ENCODE measurements at regions not wholly inside any gene's neighbourhood (a gene's known extent, or its start where the extent isn't known, plus 50 kb on each side); places are given as distances from the start of the nearest gene placed in this dataset.

GRCh38 chr2:24439971-24440340 lies 51.1 kb upstream of the NCOA1 start:
- DNase-seq = no peak

- no peak for DNase-seq
Measured at GRCh38 chr2:24439280-24439970, 51.6 kb upstream of the NCOA1 start.

DNA sequence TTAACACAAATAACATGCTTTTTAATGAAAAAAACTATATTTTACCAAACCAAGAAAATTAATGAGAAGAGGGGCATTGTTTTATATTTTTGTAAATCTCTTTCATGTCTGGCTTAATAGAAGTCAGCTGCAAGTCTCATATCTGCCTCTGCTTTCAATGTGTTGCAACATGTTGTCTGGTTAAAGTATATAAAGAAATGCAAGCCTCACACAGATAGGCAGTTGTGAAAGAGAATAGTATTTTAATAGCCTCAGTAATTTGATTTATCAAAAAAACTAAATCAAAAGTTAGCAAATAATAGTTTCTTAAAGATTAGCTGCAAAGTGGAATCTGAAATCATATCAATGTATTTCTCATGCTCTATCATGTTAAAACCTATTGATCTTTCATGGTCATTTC lies 52.9 kb upstream of the NCOA1 start:
- no peak for DNase-seq

GRCh38 chr2:24435391-24436316 lies 55.4 kb upstream of the NCOA1 start:
- peak; percentile 86 for DNase-seq

- DNase-seq = no peak
Measured at GRCh38 chr2:24434541-24434940, 56.5 kb upstream of the NCOA1 start.

- no peak for DNase-seq
Measured at GRCh38 chr2:24432735-24433134, 58.3 kb upstream of the NCOA1 start.

- no peak for DNase-seq
Measured at GRCh38 chr2:24432121-24432520, 58.9 kb upstream of the NCOA1 start.

- no peak for DNase-seq
Measured at GRCh38 chr2:24429197-24430074, 61.6 kb upstream of the NCOA1 start.

- DNase-seq = no peak
Measured at GRCh38 chr2:24424387-24424786, 64.1 kb upstream of the ITSN2 start.

DNA sequence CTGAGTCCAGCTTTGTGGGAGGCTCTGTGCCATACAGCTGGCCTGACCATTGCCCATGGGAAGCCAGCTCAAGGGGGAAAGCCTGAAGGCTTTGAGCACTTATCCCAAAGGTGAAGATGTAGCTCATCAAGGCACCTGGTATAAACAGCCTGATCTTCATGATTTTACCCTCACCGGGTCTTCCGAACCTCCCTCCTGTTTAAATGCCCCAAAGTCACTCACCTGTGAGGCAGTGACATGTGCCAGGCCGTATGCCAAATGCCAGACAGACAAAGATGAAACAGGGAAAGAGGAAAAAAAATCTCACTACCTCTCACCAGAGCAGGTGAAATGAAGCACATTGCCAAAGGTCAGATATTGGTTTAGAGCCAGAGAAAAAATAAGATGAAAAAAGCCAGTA lies 62.8 kb upstream of the ITSN2 start:
- DNase-seq = no peak

- no peak for DNase-seq
Measured at GRCh38 chr2:24421668-24422067, 61.3 kb upstream of the ITSN2 start.

DNA sequence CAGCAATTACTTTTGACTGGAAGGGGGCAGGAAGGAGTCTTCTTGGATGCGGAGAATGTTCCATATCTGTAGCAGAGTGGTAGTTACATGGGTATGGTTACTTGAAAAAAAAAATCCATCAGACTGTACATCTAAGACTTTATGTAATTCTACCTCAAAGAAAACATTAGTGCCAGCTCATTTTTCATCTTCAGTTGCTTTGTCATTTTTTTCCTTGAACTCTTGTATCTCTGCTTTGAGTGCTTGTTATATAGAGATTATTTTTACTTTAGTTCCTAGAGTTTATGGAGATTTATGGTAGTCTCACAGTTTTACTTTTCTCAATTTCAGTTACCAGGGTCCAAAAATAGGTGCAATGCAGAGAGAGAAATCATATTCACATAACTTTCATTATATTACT lies 60.0 kb upstream of the ITSN2 start:
- no peak for DNase-seq

GRCh38 chr2:24418166-24418841 lies 58.0 kb upstream of the ITSN2 start:
- no peak for DNase-seq

DNA sequence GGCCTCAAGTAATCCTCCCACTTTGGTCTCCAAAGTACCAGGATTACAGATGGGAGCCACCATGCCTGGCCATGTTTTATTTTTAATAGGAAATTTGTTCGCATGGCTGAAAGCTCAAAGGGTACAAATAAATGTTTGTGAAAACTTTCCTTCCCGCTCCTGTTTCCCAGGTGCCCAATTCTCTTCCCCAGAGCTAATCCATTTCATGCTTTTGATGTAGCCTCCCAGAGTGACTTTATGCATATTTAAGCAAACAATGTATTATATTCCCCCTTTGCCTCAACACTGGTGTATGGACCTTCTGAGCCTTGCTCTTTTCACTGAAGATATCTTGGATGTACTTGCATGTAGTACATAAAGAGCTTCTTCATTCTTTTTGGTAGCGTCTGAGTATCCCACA lies 52.5 kb upstream of the ITSN2 start:
- DNase-seq = no peak

DNA sequence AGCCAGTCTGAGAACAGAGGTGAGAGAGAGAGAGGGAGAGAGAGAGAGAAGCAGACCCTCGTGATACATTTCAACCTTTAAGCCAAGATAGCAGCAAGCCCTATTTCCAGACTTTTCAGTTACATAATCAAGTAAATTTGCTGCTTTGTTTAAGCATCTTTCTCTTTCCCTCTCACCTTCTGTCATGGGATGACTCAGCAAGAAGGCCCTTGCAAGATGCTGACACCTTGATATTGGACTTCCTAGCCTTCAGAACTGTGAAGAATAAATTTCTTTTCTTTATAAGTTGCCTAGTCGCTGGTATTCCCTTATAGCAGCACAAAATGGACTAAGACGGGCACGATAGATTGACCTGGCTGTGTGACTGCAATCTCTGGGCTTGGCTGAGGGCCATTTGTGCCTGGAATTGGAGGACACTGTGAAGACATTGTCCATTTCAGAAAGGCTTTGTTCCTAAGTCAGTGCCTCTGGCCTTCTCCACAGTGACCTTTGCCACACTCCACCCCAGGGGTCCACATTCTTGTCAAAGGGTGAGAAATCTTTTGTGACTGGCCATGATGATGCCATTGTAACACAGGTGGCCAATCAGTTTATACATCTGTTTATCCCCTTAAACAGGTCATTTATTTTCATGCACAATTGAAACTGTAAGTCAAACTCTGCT lies 51.3 kb upstream of the ITSN2 start:
- no peak for DNase-seq

- DNase-seq = no peak
Measured at GRCh38 chr2:24410976-24411375, 50.6 kb upstream of the ITSN2 start.

DNA sequence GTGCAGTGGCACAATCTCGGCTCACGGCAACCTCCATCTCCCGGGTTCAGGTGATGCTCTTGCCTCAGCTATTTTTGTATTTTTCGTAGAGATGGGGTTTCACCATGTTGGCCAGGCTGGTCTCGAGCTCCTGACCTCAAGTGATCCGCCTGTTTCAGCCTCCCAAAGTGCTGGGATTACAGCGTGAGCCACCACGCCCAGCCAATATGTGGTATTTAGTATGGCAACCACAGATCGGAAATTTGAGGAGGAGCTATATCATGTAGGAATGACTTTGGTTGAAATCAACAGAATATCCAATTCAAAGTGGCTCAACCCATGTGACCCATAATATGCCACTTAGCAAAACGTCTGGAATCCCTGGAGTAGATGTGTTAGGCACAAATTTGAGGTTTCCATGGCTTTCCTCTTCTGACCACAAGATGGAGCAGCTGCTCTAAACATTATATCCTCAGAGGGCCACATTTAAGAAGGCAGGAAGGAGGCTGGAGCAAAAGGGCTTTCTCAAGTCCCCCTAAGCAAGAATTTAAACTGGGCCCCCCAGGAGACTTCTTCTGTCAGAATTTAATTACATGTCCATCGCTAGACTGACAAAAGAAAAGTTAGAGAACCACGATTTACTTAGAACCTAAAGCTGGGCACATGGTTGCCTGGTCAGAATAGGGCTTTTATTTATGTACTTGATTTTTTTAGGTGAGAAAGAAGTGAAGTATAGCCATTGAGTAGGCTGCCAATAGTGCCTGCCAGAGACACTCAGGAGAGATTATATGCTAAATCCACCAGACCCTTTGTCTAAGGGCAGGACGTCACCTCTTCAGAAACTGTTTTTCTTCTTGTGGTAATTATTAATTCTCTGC lies 49.6 kb upstream of the ITSN2 start:
- DNase-seq = peak; percentile 70

Data from NCI-H2171 (cell line).